Neutrophil (primary cell): ENCODE measurements at regions not wholly inside any gene's neighbourhood (a gene's known extent, or its start where the extent isn't known, plus 50 kb on each side); places are given as distances from the start of the nearest gene placed in this dataset.

Source experiments
- H3K27ac ChIP-seq: fragments of 200-600 bp; sonication (generic); 2 replicates; pipeline ENCODE4 v1.5.1; 2016; ENCODE audit warnings: mild to moderate bottlenecking, moderate library complexity
- H3K27me3 ChIP-seq: fragments of 200-600 bp; sonication (generic); 2 replicates; pipeline ENCODE4 v1.6.0; 2016; ENCODE audit warnings: mild to moderate bottlenecking
- H3K36me3 ChIP-seq: fragments of 200-600 bp; sonication (generic); 2 replicates; pipeline ENCODE4 v1.5.1; 2017
- H3K4me1 ChIP-seq, 2 experiments: fragments of 200-600 bp in 1 of 2; sonication (generic) in 1 of 2; 1 replicate in 1 of 2; 2 replicates in 1 of 2; pipeline versions ENCODE4 v1.5.1 to v1.6.1; 2013 to 2016; ENCODE audit warnings: low read depth in 1 of 2, low read length in 1 of 2, mild to moderate bottlenecking in 1 of 2, moderate library complexity in 1 of 2; ENCODE audit not compliant: control insufficient read depth in 1 of 2, insufficient read depth in 1 of 2
- H3K4me3 ChIP-seq, 2 experiments: fragments of 200-600 bp in 1 of 2; sonication (generic) in 1 of 2; 1 replicate in 1 of 2; 2 replicates in 1 of 2; pipeline ENCODE4 v1.5.1; 2013 to 2016; ENCODE audit warnings: low read depth in 1 of 2, low read length in 1 of 2, mild to moderate bottlenecking in 1 of 2, moderate library complexity in 1 of 2
- H3K9me3 ChIP-seq: fragments of 200-600 bp; sonication (generic); 2 replicates; pipeline ENCODE4 v1.5.1; 2016
- CTCF ChIP-seq: fragments of 200-600 bp; sonication (generic); IDR thresholded peaks from 2 replicates; pipeline ENCODE4 v1.5.1; 2016; ENCODE audit warnings: antibody characterized with exemption

DNA sequence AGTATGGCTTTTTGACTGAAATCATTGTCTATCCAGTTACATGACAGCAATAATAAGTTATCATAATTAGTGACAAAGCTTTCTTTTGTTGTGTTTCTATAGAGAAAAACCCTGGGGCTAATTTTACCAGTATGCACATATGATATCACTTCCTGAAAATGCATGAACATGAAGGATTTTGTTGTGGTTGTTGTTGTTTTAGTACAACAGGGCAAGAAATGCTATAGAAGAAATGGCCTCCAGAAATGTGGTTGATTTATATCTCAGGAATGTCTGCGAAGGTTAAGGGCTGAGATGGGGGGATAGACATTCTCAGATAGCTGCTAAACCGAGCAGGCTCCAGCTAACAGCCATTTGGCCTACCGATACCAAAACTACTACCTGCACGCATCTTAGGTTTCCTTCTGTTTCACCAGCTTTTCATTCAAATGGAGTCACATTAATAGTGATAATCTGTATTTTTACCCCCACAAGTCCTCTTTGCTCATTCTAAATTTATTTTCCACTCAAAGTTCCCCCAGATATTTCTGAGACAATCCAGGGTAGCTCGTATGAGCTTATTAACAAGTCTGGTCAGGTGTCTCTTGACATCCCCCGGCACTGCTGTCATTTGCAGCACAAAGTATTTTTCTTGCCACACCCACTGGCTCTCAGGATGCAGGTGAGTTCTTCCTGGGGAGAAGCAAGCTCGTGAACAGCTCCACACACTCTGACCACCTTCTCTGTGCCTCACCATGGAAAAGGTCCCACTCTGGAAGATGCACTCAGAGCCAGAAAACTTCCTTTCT lies 232.4 kb upstream of the GAS1 start:
- Histone ChIP-seq H3K36me3 (no peaks in the 10 kb centered on the region), H3K27me3 (no peaks in the 10 kb centered on the region), H3K4me1 (no peaks in the 10 kb centered on the region), H3K27ac (no peak overlapping the region), H3K9me3 (no peaks in the 10 kb centered on the region), H3K4me3 (no peak overlapping the region)
- TF ChIP-seq CTCF = no peak

DNA sequence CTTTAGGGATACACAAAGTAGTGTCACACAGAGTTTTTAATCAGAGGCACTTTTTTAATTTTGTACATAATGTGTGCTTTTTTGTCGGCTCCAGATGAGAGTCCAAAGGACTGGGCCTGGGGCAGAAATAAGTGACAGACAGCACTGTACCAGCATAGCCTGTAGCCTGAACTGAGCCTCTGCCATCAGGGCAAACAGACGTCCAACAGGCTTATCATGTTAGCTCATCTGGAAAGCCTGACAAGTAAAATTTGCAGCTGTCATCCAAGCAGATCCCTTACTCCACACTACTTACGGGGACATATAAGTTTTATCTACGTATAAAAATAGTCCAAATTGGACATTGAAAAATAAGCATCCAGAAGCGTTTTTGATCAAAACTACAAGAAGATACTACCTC lies 233.1 kb upstream of the GAS1 start:
- no peak overlapping the region for H3K27ac ChIP-seq
- H3K27me3 ChIP-seq = no peaks in the 10 kb centered on the region
- no peaks in the 10 kb centered on the region for H3K4me1 ChIP-seq
- no peaks in the 10 kb centered on the region for H3K9me3 ChIP-seq
- no peaks in the 10 kb centered on the region for H3K36me3 ChIP-seq
- TF ChIP-seq CTCF = no peak
- H3K4me3 ChIP-seq = no peak overlapping the region

GRCh38 chr9:87180841-87181240 lies 233.5 kb upstream of the GAS1 start:
- Histone ChIP-seq H3K9me3 (no peaks in the 10 kb centered on the region), H3K27me3 (no peaks in the 10 kb centered on the region), H3K36me3 (no peaks in the 10 kb centered on the region), H3K27ac (no peak overlapping the region), H3K4me1 (no peaks in the 10 kb centered on the region), H3K4me3 (no peak overlapping the region)
- TF ChIP-seq CTCF = no peak

- no peaks in the 10 kb centered on the region for H3K9me3 ChIP-seq
- H3K27me3 ChIP-seq = no peaks in the 10 kb centered on the region
- no peak overlapping the region for H3K4me3 ChIP-seq
- H3K36me3 ChIP-seq = no peaks in the 10 kb centered on the region
- H3K4me1 ChIP-seq = no peaks in the 10 kb centered on the region
- TF ChIP-seq CTCF = no peak
- no peak overlapping the region for H3K27ac ChIP-seq
Observed at GRCh38 chr9:87181670-87182069, 234.4 kb upstream of the GAS1 start.

GRCh38 chr9:87184956-87185642 lies 237.8 kb upstream of the GAS1 start:
- TF ChIP-seq CTCF = no peak
- Histone ChIP-seq H3K27ac (no peak overlapping the region), H3K4me3 (no peak overlapping the region), H3K36me3 (no peaks in the 10 kb centered on the region), H3K9me3 (no peaks in the 10 kb centered on the region), H3K27me3 (no peaks in the 10 kb centered on the region), H3K4me1 (no peaks in the 10 kb centered on the region)
